ENCODE measurements at regions not wholly inside any gene's neighbourhood (a gene's known extent, or its start where the extent isn't known, plus 50 kb on each side); places are given as distances from the start of the nearest gene placed in this dataset.

GRCh38 chr4:129371065-129371464 is 275.1 kb downstream of the C4orf33 start:
- Histone ChIP-seq H3K9ac (ENCODE audit: insufficient read depth in 1 of 2, low read length in 2 of 2) (no peak overlapping the region), H3K9me3 (ENCODE audit: control insufficient read depth in 4 of 4, insufficient read depth in 3 of 4, low read length in 3 of 4) (peaks cover 0 to 3% (median 0%) of the 10 kb centered on the region in 4 donors), H3K4me1 (ENCODE audit: control insufficient read depth in 5 of 5, insufficient read depth in 5 of 5, low read length in 5 of 5) (no peaks in the 10 kb centered on the region), H3K4me3 (no peak overlapping the region), H3K27me3 (ENCODE audit: control insufficient read depth in 3 of 3, insufficient read depth in 3 of 3, low read length in 2 of 3) (no peaks in the 10 kb centered on the region), H3K27ac (ENCODE audit: low read depth in 1 of 2, low read length in 1 of 2) (no peak overlapping the region), H3K36me3 (ENCODE audit: control insufficient read depth in 4 of 4, insufficient read depth in 4 of 4, low read length in 4 of 4) (no peaks in the 10 kb centered on the region)
- TF ChIP-seq CTCF (IDR thresholded peaks at IDR 0.05; ENCODE audit: control extremely low read depth, extremely low read depth), result no peak
- WGBS, 2 donors, result 87 to 93% methylated on average over 4 of the region's 4 CpGs
- ATAC-seq (ENCODE audit: insufficient read depth, low FRiP score) (no peak), DNase-seq (peak in 1 of 3 donors; percentile 10)

- H3K27me3 ChIP-seq (ENCODE audit: control insufficient read depth in 3 of 3, insufficient read depth in 3 of 3, low read length in 2 of 3), result no peaks in the 10 kb centered on the region
- H3K9ac ChIP-seq (ENCODE audit: insufficient read depth in 1 of 2, low read length in 2 of 2), result no peak overlapping the region
- 87 to 90% methylated on average over 3 of the region's 3 CpGs for WGBS, 2 donors
- no peak for ATAC-seq (ENCODE audit: insufficient read depth, low FRiP score)
- peaks cover 0 to 3% (median 0%) of the 10 kb centered on the region in 4 donors for H3K9me3 ChIP-seq (ENCODE audit: control insufficient read depth in 4 of 4, insufficient read depth in 3 of 4, low read length in 3 of 4)
- no peak for TF ChIP-seq CTCF (IDR thresholded peaks at IDR 0.05; ENCODE audit: control extremely low read depth, extremely low read depth)
- no peak for DNase-seq
- H3K4me3 ChIP-seq, result no peak overlapping the region
- no peaks in the 10 kb centered on the region for H3K36me3 ChIP-seq (ENCODE audit: control insufficient read depth in 4 of 4, insufficient read depth in 4 of 4, low read length in 4 of 4)
- H3K4me1 ChIP-seq (ENCODE audit: control insufficient read depth in 5 of 5, insufficient read depth in 5 of 5, low read length in 5 of 5), result no peaks in the 10 kb centered on the region
- no peak overlapping the region for H3K27ac ChIP-seq (ENCODE audit: low read depth in 1 of 2, low read length in 1 of 2)
Observed at GRCh38 chr4:129371926-129372325, 276.0 kb downstream of the C4orf33 start.

GRCh38 chr4:129377131-129377845 is 281.3 kb downstream of the C4orf33 start:
- DNase-seq (peak in 2 of 3 donors; percentile 19 to 49), ATAC-seq (ENCODE audit: insufficient read depth, low FRiP score) (no peak)
- Histone ChIP-seq H3K4me1 (ENCODE audit: control insufficient read depth in 5 of 5, insufficient read depth in 5 of 5, low read length in 5 of 5) (no peaks in the 10 kb centered on the region), H3K36me3 (ENCODE audit: control insufficient read depth in 4 of 4, insufficient read depth in 4 of 4, low read length in 4 of 4) (no peaks in the 10 kb centered on the region), H3K9ac (ENCODE audit: insufficient read depth in 1 of 2, low read length in 2 of 2) (no peak overlapping the region), H3K27ac (ENCODE audit: low read depth in 1 of 2, low read length in 1 of 2) (no peak overlapping the region), H3K9me3 (ENCODE audit: control insufficient read depth in 4 of 4, insufficient read depth in 3 of 4, low read length in 3 of 4) (peaks cover 0 to 3% (median 0%) of the 10 kb centered on the region in 4 donors), H3K4me3 (no peak overlapping the region), H3K27me3 (ENCODE audit: control insufficient read depth in 3 of 3, insufficient read depth in 3 of 3, low read length in 2 of 3) (no peaks in the 10 kb centered on the region)
- no peak for TF ChIP-seq CTCF (IDR thresholded peaks at IDR 0.05; ENCODE audit: control extremely low read depth, extremely low read depth)
- 27 to 37% methylated on average over 4 of the region's 4 CpGs for WGBS, 2 donors

Data from lung (tissue), 11 donors.